Mucosa of gallbladder (tissue), 1 donor: ENCODE measurements at regions not wholly inside any gene's neighbourhood (a gene's known extent, or its start where the extent isn't known, plus 50 kb on each side); places are given as distances from the start of the nearest gene placed in this dataset.

ENCODE experiments used
- DNase-seq: peaks from one replicate; pipeline ENCODE4 v3.0.0-alpha.2; 2020; ENCODE audit warnings: low spot score
- donor health status: DM: no; HTN: no; CAD: no.

- DNase-seq, result no peak
Observed at GRCh38 chr3:5270666-5271371, 83.3 kb downstream of the EDEM1 start.

- no peak for DNase-seq
Observed at GRCh38 chr3:5271372-5271683, 83.8 kb downstream of the EDEM1 start.

GRCh38 chr3:5272387-5272786 lies 84.9 kb downstream of the EDEM1 start:
- no peak for DNase-seq

GRCh38 chr3:5274091-5274490 lies 86.6 kb downstream of the EDEM1 start:
- DNase-seq, result no peak

- no peak for DNase-seq
Observed at GRCh38 chr3:5275529-5275928, 88.0 kb downstream of the EDEM1 start.

GRCh38 chr3:5276934-5277333 lies 89.4 kb downstream of the EDEM1 start:
- DNase-seq, result no peak

GRCh38 chr3:5277612-5278236 lies 90.2 kb downstream of the EDEM1 start:
- no peak for DNase-seq

GRCh38 chr3:5278666-5279065 lies 91.2 kb downstream of the EDEM1 start:
- no peak for DNase-seq

GRCh38 chr3:5282703-5283102 lies 95.2 kb downstream of the EDEM1 start:
- DNase-seq, result no peak

- no peak for DNase-seq
Observed at GRCh38 chr3:5285439-5285838, 97.9 kb downstream of the EDEM1 start.

- DNase-seq, result no peak
Observed at GRCh38 chr3:5290915-5291314, 103.4 kb downstream of the EDEM1 start.

GRCh38 chr3:5292512-5292911 lies 105.0 kb downstream of the EDEM1 start:
- no peak for DNase-seq

GRCh38 chr3:5293207-5293606 lies 105.7 kb downstream of the EDEM1 start:
- no peak for DNase-seq

- no peak for DNase-seq
Observed at GRCh38 chr3:5294356-5294755, 106.8 kb downstream of the EDEM1 start.

- no peak for DNase-seq
Observed at GRCh38 chr3:5295191-5295690, 107.7 kb downstream of the EDEM1 start.

GRCh38 chr3:5296362-5296761 lies 108.9 kb downstream of the EDEM1 start:
- no peak for DNase-seq

GRCh38 chr3:5297895-5298294 lies 110.4 kb downstream of the EDEM1 start:
- DNase-seq, result no peak

GRCh38 chr3:5298453-5298852 lies 110.9 kb downstream of the EDEM1 start:
- no peak for DNase-seq

GRCh38 chr3:5299161-5299560 lies 111.7 kb downstream of the EDEM1 start:
- no peak for DNase-seq

GRCh38 chr3:5300638-5301037 lies 113.1 kb downstream of the EDEM1 start:
- DNase-seq, result no peak

GRCh38 chr3:5301651-5302297 lies 114.3 kb downstream of the EDEM1 start:
- DNase-seq, result no peak

- no peak for DNase-seq
Observed at GRCh38 chr3:5302661-5303060, 115.2 kb downstream of the EDEM1 start.

- no peak for DNase-seq
Observed at GRCh38 chr3:5304188-5304587, 116.7 kb downstream of the EDEM1 start.
